ENCODE measurements at regions not wholly inside any gene's neighbourhood (a gene's known extent, or its start where the extent isn't known, plus 50 kb on each side); places are given as distances from the start of the nearest gene placed in this dataset.

DNA sequence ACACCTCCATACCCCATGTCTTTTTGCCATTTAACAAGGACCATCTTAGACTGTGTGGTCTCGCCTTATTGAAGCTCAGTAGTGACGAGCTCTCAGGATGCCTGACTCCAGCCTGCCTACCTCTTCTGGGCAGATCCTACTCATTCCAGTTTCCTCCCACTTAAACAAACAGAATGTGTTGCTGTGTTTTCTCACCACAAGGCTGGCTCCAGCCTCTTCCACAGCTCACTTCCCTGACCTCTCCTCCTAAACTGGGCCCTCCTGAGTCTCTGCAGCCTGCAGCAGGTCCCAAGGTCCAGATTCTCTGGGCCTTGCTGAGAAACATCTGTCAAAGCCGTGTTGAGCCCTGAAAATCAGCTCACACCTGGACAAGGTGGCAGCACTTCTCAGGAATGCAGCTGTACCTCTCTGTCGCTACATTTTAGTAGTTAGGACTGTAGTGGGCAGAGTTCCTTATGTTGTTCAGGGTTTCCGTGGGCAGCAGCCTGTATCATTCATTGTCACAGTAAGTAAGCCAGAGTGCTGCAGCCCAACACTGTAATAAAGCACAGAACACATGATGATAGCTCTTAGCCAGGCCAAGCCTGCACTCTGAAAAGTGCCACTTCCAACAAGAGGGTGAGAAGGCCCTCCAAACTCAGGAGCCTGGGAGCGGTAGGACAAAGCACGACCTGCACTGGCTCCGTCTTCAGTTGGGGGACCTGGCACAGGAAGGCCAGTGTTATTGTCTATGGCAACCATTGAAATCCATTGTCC, 68.5 kb downstream of the NKX2-1 start:
- Histone ChIP-seq H3K4me1 (ENCODE audit: control insufficient read depth in 1 of 2, insufficient read depth in 2 of 2, low read length in 2 of 2) (no peaks in the 10 kb centered on the region), H3K4me3 (replicated peaks in 1 of 2; ENCODE audit: low read depth in 1 of 2, low read length in 2 of 2) (no peak overlapping the region), H3K9me2 (ENCODE audit: insufficient read depth) (no peaks in the 10 kb centered on the region), H2AFZ (ENCODE audit: low read depth, low read length, poor library complexity, severe bottlenecking) (no peak overlapping the region), H3K9me3 (ENCODE audit: control insufficient read depth in 1 of 2, insufficient read depth in 1 of 2, low read depth in 1 of 2, low read length in 2 of 2) (no peaks in the 10 kb centered on the region), H3K27ac (ENCODE audit: low read depth, low read length) (no peak overlapping the region), H3K36me3 (ENCODE audit: control insufficient read depth in 1 of 2, insufficient read depth in 2 of 2, low read length in 2 of 2) (no peaks in the 10 kb centered on the region), H3K79me2 (ENCODE audit: insufficient read depth, low read length) (no peaks in the 10 kb centered on the region), H3K9ac (ENCODE audit: low read length) (no peak overlapping the region), H3K27me3 (ENCODE audit: insufficient read depth, low read length) (no peaks in the 10 kb centered on the region), H3K4me2 (ENCODE audit: low read length) (no peak overlapping the region), H4K20me1 (ENCODE audit: insufficient read depth) (no peaks in the 10 kb centered on the region)
- ChIA-PET CTCF (interaction anchor here (0.9 to 2.0 kb wide), 5 partner anchors 74 to 698 kb away, joined by 3 to 7 read pairs (median 6); no protein-coding TSS in a partner anchor), POLR2A (no interaction called here), RAD21 (ENCODE audit: low non-redundant PET in 1 of 2, low total read pairs in 2 of 2, uncharacterized antibody in 2 of 2, unreplicated experiment in 2 of 2) (no interaction called here)
- no peak for DNase-seq (ENCODE audit: low read depth, low spot score)
- ATAC-seq: peak; percentile 11; the same call in 1 of the 2 replicates
- intact Hi-C loops (cut with micrococcal nuclease): no loop called here
- TF ChIP-seq CEBPB (IDR thresholded peaks at IDR 0.05; ENCODE audit: low read depth): no peak
- no peak for TF ChIP-seq POLR2AphosphoS5 (IDR thresholded peaks at IDR 0.05; ENCODE audit: low read depth, low read length)
- TF ChIP-seq EZH2phosphoT487 (IDR thresholded peaks at IDR 0.05; ENCODE audit: borderline replicate concordance): no peak
- TF ChIP-seq YY1 (IDR thresholded peaks at IDR 0.05; ENCODE audit: extremely low read depth, insufficient replicate concordance, low read depth, low read length): no peak
- no peak for TF ChIP-seq SRF (IDR thresholded peaks at IDR 0.05; ENCODE audit: low read depth)
- TF ChIP-seq, protein P1, sequence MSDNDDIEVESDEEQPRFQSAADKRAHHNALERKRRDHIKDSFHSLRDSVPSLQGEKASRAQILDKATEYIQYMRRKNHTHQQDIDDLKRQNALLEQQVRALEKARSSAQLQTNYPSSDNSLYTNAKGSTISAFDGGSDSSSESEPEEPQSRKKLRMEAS (IDR thresholded peaks at IDR 0.05): no peak
- no peak for TF ChIP-seq JUND (IDR thresholded peaks at IDR 0.05)
- TF ChIP-seq FOSL1 (IDR thresholded peaks at IDR 0.05; ENCODE audit: low read depth): no peak
- TF ChIP-seq ZNF274 (IDR thresholded peaks at IDR 0.05; ENCODE audit: low read depth, low read length): no peak
- no peak for TF ChIP-seq RAD21 (IDR thresholded peaks at IDR 0.05; ENCODE audit: low read depth)
- TF ChIP-seq POLR2A (IDR thresholded peaks at IDR 0.05; ENCODE audit: borderline replicate concordance, extremely low read depth, insufficient read depth, insufficient read length): no peak
- no peak for TF ChIP-seq ATF3 (IDR thresholded peaks at IDR 0.05)
- no peak for TF ChIP-seq SP1 (IDR thresholded peaks at IDR 0.05; ENCODE audit: low read depth)
- TF ChIP-seq EGR1 (IDR thresholded peaks at IDR 0.05; ENCODE audit: low read depth): no peak
- BruUV-seq (replicated peaks): no TSS peak

Measured in HCT116 (cell line).